Mesenchymal stem cell (in vitro differentiated cells and primary cell): ENCODE measurements at regions not wholly inside any gene's neighbourhood (a gene's known extent, or its start where the extent isn't known, plus 50 kb on each side); places are given as distances from the start of the nearest gene placed in this dataset.

Source experiments
- DNase-seq: peaks from one replicate; pipeline ENCODE4 v3.0.0-alpha.2; 2013
- H2AFZ ChIP-seq: one replicate; pipeline ENCODE4 v1.6.1; 2013; ENCODE audit warnings: low read depth, mild to moderate bottlenecking, control low read depth, inconsistent platforms, low read length, moderate library complexity
- H2AK5ac ChIP-seq: 2 replicates; pipeline ENCODE4 v1.6.1; 2013; ENCODE audit warnings: low read length, moderate library complexity, mild to moderate bottlenecking, inconsistent platforms; ENCODE audit not compliant: severe bottlenecking
- H2BK120ac ChIP-seq: one replicate; pipeline ENCODE4 v1.6.1; 2013; ENCODE audit warnings: low read depth, mild to moderate bottlenecking, inconsistent platforms, low read length, moderate library complexity
- H2BK12ac ChIP-seq, 2 experiments: one replicate each; pipeline ENCODE4 v1.6.1; 2013; ENCODE audit warnings: inconsistent platforms in 2 of 2, low read length in 2 of 2, mild to moderate bottlenecking in 2 of 2, moderate library complexity in 2 of 2, control low read depth in 1 of 2
- H2BK15ac ChIP-seq: one replicate; pipeline ENCODE4 v1.6.1; 2013; ENCODE audit warnings: mild to moderate bottlenecking, low read depth, inconsistent platforms; ENCODE audit not compliant: poor library complexity, severe bottlenecking
- H2BK5ac ChIP-seq: 2 replicates; pipeline ENCODE4 v1.6.1; 2013; ENCODE audit warnings: low read depth, mild to moderate bottlenecking, low read length, control low read depth, inconsistent platforms; ENCODE audit not compliant: poor library complexity, severe bottlenecking
- H3K14ac ChIP-seq, 2 experiments: one replicate each; pipeline ENCODE4 v1.6.1; 2013; ENCODE audit warnings: inconsistent platforms in 2 of 2, low read length in 2 of 2, control low read depth in 1 of 2, mild to moderate bottlenecking in 1 of 2, moderate library complexity in 1 of 2
- H3K18ac ChIP-seq, 2 experiments: one replicate each; pipeline ENCODE4 v1.6.1; 2013; ENCODE audit warnings: inconsistent platforms in 2 of 2, low read length in 2 of 2, control low read depth in 1 of 2, low read depth in 1 of 2, mild to moderate bottlenecking in 1 of 2
- H3K23ac ChIP-seq, 2 experiments: one replicate each; pipeline ENCODE4 v1.6.1; 2013; ENCODE audit warnings: inconsistent platforms in 2 of 2, low read length in 2 of 2, mild to moderate bottlenecking in 2 of 2, moderate library complexity in 2 of 2, control low read depth in 1 of 2
- H3K27ac ChIP-seq: 2 replicates; pipeline ENCODE4 v1.5.1; 2013; ENCODE audit warnings: mild to moderate bottlenecking, moderate library complexity, low read length, control low read depth, inconsistent platforms; ENCODE audit not compliant: poor library complexity, severe bottlenecking
- H3K27me3 ChIP-seq, 2 experiments: 2 replicates each; pipeline versions ENCODE4 v1.6.1 to v1.7.0; 2013; ENCODE audit warnings: low read length in 2 of 2, mild to moderate bottlenecking in 2 of 2, moderate library complexity in 2 of 2, control low read depth in 1 of 2, inconsistent platforms in 1 of 2; ENCODE audit not compliant: control insufficient read depth in 1 of 2, insufficient read depth in 1 of 2
- H3K36me3 ChIP-seq, 2 experiments: 2 replicates each; pipeline versions ENCODE4 v1.6.1 to v1.7.0; 2013; ENCODE audit warnings: low read length in 2 of 2, control low read depth in 1 of 2, inconsistent platforms in 1 of 2, low read depth in 1 of 2, mild to moderate bottlenecking in 1 of 2; ENCODE audit not compliant: insufficient read depth in 2 of 2, control insufficient read depth in 1 of 2
- H3K4ac ChIP-seq, 2 experiments: one replicate each; pipeline ENCODE4 v1.6.1; 2013; ENCODE audit warnings: inconsistent platforms in 2 of 2, low read length in 2 of 2, mild to moderate bottlenecking in 2 of 2, moderate library complexity in 2 of 2, control low read depth in 1 of 2, low read depth in 1 of 2
- H3K4me1 ChIP-seq: 2 replicates; pipeline ENCODE4 v1.6.1; 2013; ENCODE audit warnings: low read depth, low read length, control low read depth; ENCODE audit not compliant: control insufficient read depth, insufficient read depth
- H3K4me2 ChIP-seq: 2 replicates; pipeline ENCODE4 v1.6.1; 2013; ENCODE audit warnings: low read length, mild to moderate bottlenecking, inconsistent platforms; ENCODE audit not compliant: poor library complexity, severe bottlenecking
- H3K4me3 ChIP-seq, 2 experiments: 2 replicates each; pipeline versions ENCODE4 v1.5.1 to v1.7.0; 2013; ENCODE audit warnings: low read length in 2 of 2, mild to moderate bottlenecking in 2 of 2, control low read depth in 1 of 2, low read depth in 1 of 2; ENCODE audit not compliant: insufficient read depth in 1 of 2
- H3K79me1 ChIP-seq: replicated peaks from 2 replicates; pipeline ENCODE4 v1.6.1; 2013; ENCODE audit warnings: mild to moderate bottlenecking, control low read depth, low read length, inconsistent platforms; ENCODE audit not compliant: poor library complexity, severe bottlenecking
- H3K9ac ChIP-seq: 2 replicates; pipeline ENCODE4 v1.7.0; 2013; ENCODE audit warnings: mild to moderate bottlenecking, low read length, moderate library complexity
- H3K9me3 ChIP-seq: 2 replicates; pipeline ENCODE4 v1.7.0; 2013; ENCODE audit warnings: mild to moderate bottlenecking, low read length; ENCODE audit not compliant: control insufficient read depth
- H4K8ac ChIP-seq: one replicate; pipeline ENCODE4 v1.6.1; 2013; ENCODE audit warnings: inconsistent platforms, mild to moderate bottlenecking, low read length, moderate library complexity
- H4K91ac ChIP-seq: one replicate; pipeline ENCODE4 v1.6.1; 2013; ENCODE audit warnings: mild to moderate bottlenecking, low read length, inconsistent platforms
- WGBS: methylation state at CpG from one replicate; pipeline ENCODE4 v1.1.7; 2013; ENCODE audit warnings: mixed read lengths; 5-methylcytosine and 5-hydroxymethylcytosine counted together

GRCh38 chr2:139864821-139865302, 1084.7 kb upstream of the NXPH2 start:
- H3K36me3 ChIP-seq = no peaks in the 10 kb centered on the region
- no peak overlapping the region for H2BK120ac ChIP-seq
- H3K9ac ChIP-seq = no peak overlapping the region
- H2BK12ac ChIP-seq = no peak overlapping the region
- no peak overlapping the region for H3K23ac ChIP-seq
- H3K9me3 ChIP-seq = peaks cover 17% of the 10 kb centered on the region
- H2AK5ac ChIP-seq = no peak overlapping the region
- no peak overlapping the region for H2BK15ac ChIP-seq
- H3K4ac ChIP-seq = no peak overlapping the region
- no peak overlapping the region for H4K8ac ChIP-seq
- H3K18ac ChIP-seq = no peak overlapping the region
- no peak overlapping the region for H2AFZ ChIP-seq
- no peaks in the 10 kb centered on the region for H3K79me1 ChIP-seq
- no peak overlapping the region for H2BK5ac ChIP-seq
- H3K4me3 ChIP-seq = no peak overlapping the region
- H3K4me2 ChIP-seq = no peak overlapping the region
- H4K91ac ChIP-seq = no peak overlapping the region
- H3K14ac ChIP-seq = no peak overlapping the region
- H3K27me3 ChIP-seq = no peaks in the 10 kb centered on the region
- H3K4me1 ChIP-seq = no peaks in the 10 kb centered on the region
- DNase-seq = no peak
- WGBS = 79% methylated on average over 6 of the region's 6 CpGs
- no peak overlapping the region for H3K27ac ChIP-seq

DNA sequence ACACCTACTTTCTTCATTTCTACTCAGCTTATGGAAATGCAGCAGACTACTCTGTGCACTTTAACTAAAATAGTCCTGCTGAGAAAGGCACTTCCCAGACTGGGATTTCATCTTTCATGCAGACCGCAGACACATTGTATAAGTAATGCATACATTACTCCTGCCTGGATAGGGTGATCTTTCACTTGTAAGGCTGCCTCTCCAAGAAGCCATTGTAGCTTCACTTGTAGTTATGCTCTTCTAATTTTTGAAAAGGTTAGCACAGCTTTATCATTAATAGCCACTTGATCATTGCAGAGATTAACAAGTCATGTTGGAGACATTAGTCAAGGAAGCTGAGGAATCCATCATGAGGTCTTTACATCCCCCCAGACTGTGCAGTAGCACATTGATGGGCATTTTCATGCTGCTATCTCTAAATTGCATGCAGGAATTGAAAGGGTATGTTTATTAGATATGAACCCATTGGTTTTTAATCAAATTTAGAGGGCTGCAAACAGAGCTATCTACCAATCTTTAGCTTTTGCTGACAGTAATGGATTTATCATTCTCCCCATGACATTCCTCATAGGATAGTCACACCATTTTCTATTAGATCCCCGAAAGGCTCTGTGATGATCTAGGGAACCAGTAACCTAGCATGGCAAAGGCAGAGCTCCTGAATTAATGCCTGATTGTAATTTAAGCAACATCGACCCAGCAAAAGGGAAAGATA, 1074.7 kb upstream of the NXPH2 start:
- Histone ChIP-seq H2AFZ (no peak overlapping the region), H3K4me3 (no peak overlapping the region), H4K91ac (no peak overlapping the region), H3K23ac (no peak overlapping the region), H2BK15ac (no peak overlapping the region), H3K36me3 (no peaks in the 10 kb centered on the region), H3K4ac (no peak overlapping the region), H3K79me1 (no peaks in the 10 kb centered on the region), H3K14ac (no peak overlapping the region), H3K9ac (no peak overlapping the region), H3K9me3 (peaks cover 13% of the 10 kb centered on the region), H2BK120ac (no peak overlapping the region), H4K8ac (no peak overlapping the region), H3K27me3 (no peaks in the 10 kb centered on the region), H3K4me1 (no peaks in the 10 kb centered on the region), H3K27ac (no peak overlapping the region), H3K18ac (no peak overlapping the region), H3K4me2 (no peak overlapping the region), H2AK5ac (no peak overlapping the region), H2BK12ac (no peak overlapping the region), H2BK5ac (no peak overlapping the region)
- DNase-seq = no peak
- WGBS = 92% methylated on average over 1 of the region's 3 CpGs

- H3K4me1 ChIP-seq = no peaks in the 10 kb centered on the region
- H3K4me2 ChIP-seq = no peak overlapping the region
- H2BK15ac ChIP-seq = no peak overlapping the region
- H3K27ac ChIP-seq = no peak overlapping the region
- no peak overlapping the region for H3K18ac ChIP-seq
- H3K9ac ChIP-seq = no peak overlapping the region
- no peak overlapping the region for H3K23ac ChIP-seq
- no peak overlapping the region for H3K14ac ChIP-seq
- no peak overlapping the region for H2BK120ac ChIP-seq
- no peaks in the 10 kb centered on the region for H3K27me3 ChIP-seq
- no peak overlapping the region for H2AFZ ChIP-seq
- 91% methylated on average over 1 of the region's 1 CpG for WGBS
- no peak overlapping the region for H4K91ac ChIP-seq
- no peak overlapping the region for H2BK12ac ChIP-seq
- H3K4me3 ChIP-seq = no peak overlapping the region
- H2AK5ac ChIP-seq = no peak overlapping the region
- H2BK5ac ChIP-seq = no peak overlapping the region
- no peak overlapping the region for H4K8ac ChIP-seq
- H3K4ac ChIP-seq = no peak overlapping the region
- no peaks in the 10 kb centered on the region for H3K79me1 ChIP-seq
- no peaks in the 10 kb centered on the region for H3K36me3 ChIP-seq
- peaks cover 9% of the 10 kb centered on the region for H3K9me3 ChIP-seq
- no peak for DNase-seq
Measured at GRCh38 chr2:139850254-139850890, 1070.2 kb upstream of the NXPH2 start.

- DNase-seq = no peak
- peaks cover 16% of the 10 kb centered on the region for H3K9me3 ChIP-seq
- no peak overlapping the region for H2BK15ac ChIP-seq
- no peak overlapping the region for H3K4me2 ChIP-seq
- no peaks in the 10 kb centered on the region for H3K27me3 ChIP-seq
- no peak overlapping the region for H3K23ac ChIP-seq
- WGBS = 70% methylated on average over 3 of the region's 4 CpGs
- no peaks in the 10 kb centered on the region for H3K36me3 ChIP-seq
- no peak overlapping the region for H4K8ac ChIP-seq
- H2BK12ac ChIP-seq = no peak overlapping the region
- H3K18ac ChIP-seq = no peak overlapping the region
- no peaks in the 10 kb centered on the region for H3K4me1 ChIP-seq
- H3K4me3 ChIP-seq = no peak overlapping the region
- no peak overlapping the region for H2AK5ac ChIP-seq
- no peak overlapping the region for H3K4ac ChIP-seq
- no peak overlapping the region for H3K14ac ChIP-seq
- H3K27ac ChIP-seq = no peak overlapping the region
- no peak overlapping the region for H2AFZ ChIP-seq
- no peak overlapping the region for H4K91ac ChIP-seq
- H2BK120ac ChIP-seq = no peak overlapping the region
- H2BK5ac ChIP-seq = no peak overlapping the region
- H3K9ac ChIP-seq = no peak overlapping the region
- H3K79me1 ChIP-seq = no peaks in the 10 kb centered on the region
Measured at GRCh38 chr2:139836769-139837168, 1056.6 kb upstream of the NXPH2 start.
